MCF 10A (cell line): ENCODE measurements at regions not wholly inside any gene's neighbourhood (a gene's known extent, or its start where the extent isn't known, plus 50 kb on each side); places are given as distances from the start of the nearest gene placed in this dataset.

ENCODE experiments used
- BruUV-seq: library from RNA; stranded (reverse); fragments of 400-500 nt; replicated peaks from 2 replicates; lab custom pipeline; 2021; lab: Mats Ljungman, UMichigan
- CTCF ChIA-PET: fragments of 300-600 bp; sonication (Branson Sonifier 250); formaldehyde crosslinking; extraction: SDS; loops from one replicate; lab custom pipeline; 2021; ENCODE audit warnings: antibody characterized with exemption, inconsistent platforms; lab: Yijun Ruan, JAX
- POLR2A ChIA-PET: fragments of 300-600, 350-650 bp; sonication (Branson Sonifier 250); formaldehyde crosslinking; extraction: SDS; loops from one replicate; lab custom pipeline; 2020; ENCODE audit warnings: antibody characterized with exemption, inconsistent platforms; lab: Yijun Ruan, JAX
- DNase-seq: peaks from one replicate; pipeline ENCODE4 v3.0.0-alpha.2; 2018; ENCODE audit not compliant: unreplicated experiment
- H3K27ac Mint-ChIP-seq: one replicate; pipeline ENCODE4 v1.8.0; 2022; ENCODE audit warnings: mild to moderate bottlenecking, low read depth, mixed read lengths; ENCODE audit not compliant: unreplicated experiment
- H3K27me3 Mint-ChIP-seq: one replicate; pipeline ENCODE4 v1.8.0; 2022; ENCODE audit warnings: mixed read lengths; ENCODE audit not compliant: insufficient read depth, unreplicated experiment
- H3K36me3 Mint-ChIP-seq: one replicate; pipeline ENCODE4 v1.8.0; 2022; ENCODE audit warnings: mild to moderate bottlenecking, moderate library complexity, mixed read lengths; ENCODE audit not compliant: insufficient read depth, unreplicated experiment
- H3K4me1 Mint-ChIP-seq: one replicate; pipeline ENCODE4 v1.8.0; 2022; ENCODE audit warnings: mixed read lengths; ENCODE audit not compliant: insufficient read depth, unreplicated experiment
- H3K4me3 Mint-ChIP-seq: one replicate; pipeline ENCODE4 v1.8.0; 2022; ENCODE audit warnings: mild to moderate bottlenecking, moderate library complexity, mixed read lengths; ENCODE audit not compliant: unreplicated experiment
- H3K9me3 Mint-ChIP-seq: one replicate; pipeline ENCODE4 v1.8.0; 2022; ENCODE audit warnings: mixed read lengths; ENCODE audit not compliant: unreplicated experiment
- intact Hi-C: fragments of 100-400 bp; cut with micrococcal nuclease; formaldehyde crosslinking; loops from 2 replicates; pipeline ENCODE4 v1.14.1; 2022
- TF ChIP-seq, protein P1 (sequence below): fragments of 200-600 bp; IDR thresholded peaks from one replicate; pipeline ENCODE4 v1.8.0; 2022; ENCODE audit warnings: antibody characterized with exemption, mild to moderate bottlenecking; ENCODE audit not compliant: unreplicated experiment

DNA sequence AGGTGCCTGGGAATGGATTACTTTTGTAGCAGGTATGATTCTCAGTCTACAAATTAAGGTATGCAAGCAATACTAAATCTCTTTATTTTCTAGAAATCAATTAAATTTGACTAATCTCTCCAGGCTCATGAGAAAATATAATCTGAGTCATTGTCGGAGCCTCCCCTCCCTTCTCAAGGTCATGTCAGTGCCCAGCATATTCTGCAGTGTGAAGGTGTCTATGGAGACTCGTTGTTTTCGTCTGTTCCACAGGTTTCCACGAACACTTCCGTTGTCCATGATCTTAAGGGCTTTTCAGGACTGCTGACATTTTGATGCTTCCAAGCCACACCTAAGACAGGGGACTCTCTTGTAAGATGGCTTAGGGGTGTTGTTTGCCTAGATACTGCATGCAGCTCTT, 56.6 kb upstream of the SCOC start:
- intact Hi-C loops = no loop called here
- no peaks in the 10 kb centered on the region for H3K4me1 Mint-ChIP-seq
- no peak for DNase-seq
- no TSS peak for BruUV-seq
- POLR2A ChIA-PET = no interaction called here
- H3K9me3 Mint-ChIP-seq = no peaks in the 10 kb centered on the region
- no peak overlapping the region for H3K27ac Mint-ChIP-seq
- TF ChIP-seq, protein P1, sequence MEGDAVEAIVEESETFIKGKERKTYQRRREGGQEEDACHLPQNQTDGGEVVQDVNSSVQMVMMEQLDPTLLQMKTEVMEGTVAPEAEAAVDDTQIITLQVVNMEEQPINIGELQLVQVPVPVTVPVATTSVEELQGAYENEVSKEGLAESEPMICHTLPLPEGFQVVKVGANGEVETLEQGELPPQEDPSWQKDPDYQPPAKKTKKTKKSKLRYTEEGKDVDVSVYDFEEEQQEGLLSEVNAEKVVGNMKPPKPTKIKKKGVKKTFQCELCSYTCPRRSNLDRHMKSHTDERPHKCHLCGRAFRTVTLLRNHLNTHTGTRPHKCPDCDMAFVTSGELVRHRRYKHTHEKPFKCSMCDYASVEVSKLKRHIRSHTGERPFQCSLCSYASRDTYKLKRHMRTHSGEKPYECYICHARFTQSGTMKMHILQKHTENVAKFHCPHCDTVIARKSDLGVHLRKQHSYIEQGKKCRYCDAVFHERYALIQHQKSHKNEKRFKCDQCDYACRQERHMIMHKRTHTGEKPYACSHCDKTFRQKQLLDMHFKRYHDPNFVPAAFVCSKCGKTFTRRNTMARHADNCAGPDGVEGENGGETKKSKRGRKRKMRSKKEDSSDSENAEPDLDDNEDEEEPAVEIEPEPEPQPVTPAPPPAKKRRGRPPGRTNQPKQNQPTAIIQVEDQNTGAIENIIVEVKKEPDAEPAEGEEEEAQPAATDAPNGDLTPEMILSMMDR = no peak
- no peak overlapping the region for H3K4me3 Mint-ChIP-seq
- CTCF ChIA-PET = interaction anchor here (0.6 kb wide), 1 partner anchor 58 kb away, joined by 3 read pairs; no protein-coding TSS in a partner anchor
- H3K27me3 Mint-ChIP-seq = no peaks in the 10 kb centered on the region
- H3K36me3 Mint-ChIP-seq = no peaks in the 10 kb centered on the region

DNA sequence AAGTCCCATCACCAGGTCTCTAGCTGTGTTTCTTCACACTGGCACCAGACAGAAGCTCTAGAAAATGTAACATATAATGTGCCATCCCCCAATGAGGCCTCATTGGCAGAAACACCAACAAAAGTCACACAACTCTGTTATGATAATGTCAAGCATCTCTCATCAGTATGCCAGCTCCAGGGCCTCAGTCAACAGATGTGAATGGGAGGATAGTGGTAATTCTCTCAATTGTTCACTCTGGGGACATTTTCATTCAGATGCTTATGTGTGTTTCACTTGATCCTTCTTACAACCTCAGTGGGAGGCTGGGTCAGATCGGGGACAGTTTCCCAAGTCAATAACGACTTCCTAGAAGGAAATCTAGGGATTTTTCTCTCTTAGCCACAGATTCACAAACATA, 57.5 kb upstream of the SCOC start:
- POLR2A ChIA-PET = no interaction called here
- no peaks in the 10 kb centered on the region for H3K4me1 Mint-ChIP-seq
- no peak for DNase-seq
- no peak overlapping the region for H3K4me3 Mint-ChIP-seq
- no peak overlapping the region for H3K27ac Mint-ChIP-seq
- H3K27me3 Mint-ChIP-seq = no peaks in the 10 kb centered on the region
- no TSS peak for BruUV-seq
- no peaks in the 10 kb centered on the region for H3K9me3 Mint-ChIP-seq
- intact Hi-C loops = no loop called here
- TF ChIP-seq, protein P1 = no peak
- no peaks in the 10 kb centered on the region for H3K36me3 Mint-ChIP-seq
- CTCF ChIA-PET = interaction anchor here (0.6 to 2.5 kb wide), 5 partner anchors 11 to 659 kb away, joined by 3 to 19 read pairs (median 5); no protein-coding TSS in a partner anchor

DNA sequence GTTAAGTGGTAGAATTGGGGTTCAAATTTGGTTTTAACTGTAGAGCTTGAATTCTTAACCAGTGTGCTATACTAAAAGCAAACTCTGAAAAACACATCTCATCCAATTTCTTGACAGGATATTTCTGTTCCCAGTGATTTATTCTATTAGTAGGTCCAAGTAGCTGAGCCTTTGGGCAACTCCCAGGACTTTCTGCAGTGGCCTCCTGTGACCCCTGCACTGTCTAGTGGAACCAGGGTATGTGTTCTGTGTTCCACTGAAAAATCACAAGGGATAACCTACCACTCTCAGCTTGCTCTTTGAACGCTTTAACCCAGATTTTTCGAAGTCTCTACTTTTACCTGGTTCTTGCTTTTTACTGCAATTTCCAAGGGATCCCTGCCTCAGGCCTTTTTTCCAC, 58.0 kb upstream of the SCOC start:
- H3K4me1 Mint-ChIP-seq = peaks cover 5% of the 10 kb centered on the region
- DNase-seq = no peak
- ChIA-PET CTCF (interaction anchor here (0.6 to 2.5 kb wide), 6 partner anchors 12 to 712 kb away, joined by 3 to 19 read pairs (median 6); no protein-coding TSS in a partner anchor), POLR2A (no interaction called here)
- H3K36me3 Mint-ChIP-seq = no peaks in the 10 kb centered on the region
- no peaks in the 10 kb centered on the region for H3K9me3 Mint-ChIP-seq
- no peak overlapping the region for H3K4me3 Mint-ChIP-seq
- no TSS peak for BruUV-seq
- H3K27me3 Mint-ChIP-seq = no peaks in the 10 kb centered on the region
- intact Hi-C loops = no loop called here
- H3K27ac Mint-ChIP-seq = no peak overlapping the region
- TF ChIP-seq, protein P1 = no peak

DNA sequence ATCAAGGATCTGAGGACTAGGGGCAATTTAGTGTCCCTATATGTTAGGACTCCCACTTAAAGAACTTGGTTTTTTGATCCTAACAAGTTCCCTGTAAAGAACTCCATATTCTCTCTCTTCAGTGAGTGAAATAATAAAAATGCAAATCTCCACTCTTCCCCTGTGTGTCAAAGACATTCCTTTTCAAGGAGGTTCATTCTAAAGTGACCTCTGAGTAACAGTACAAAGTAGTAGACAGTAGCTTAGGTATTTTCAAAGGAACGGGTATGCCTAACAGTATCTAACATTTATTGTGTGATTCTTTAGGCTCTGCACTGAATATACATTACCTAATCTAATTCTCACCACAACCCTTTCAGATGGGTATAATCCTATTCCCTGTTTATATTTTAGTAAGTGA, 58.4 kb upstream of the SCOC start:
- H3K36me3 Mint-ChIP-seq = no peaks in the 10 kb centered on the region
- no peak for DNase-seq
- peaks cover 6% of the 10 kb centered on the region for H3K4me1 Mint-ChIP-seq
- ChIA-PET CTCF (interaction anchor here (0.9 to 2.5 kb wide), 5 partner anchors 12 to 712 kb away, joined by 4 to 19 read pairs (median 6); no protein-coding TSS in a partner anchor), POLR2A (interaction anchor here (0.6 kb wide), 2 partner anchors 10 to 577 kb away, joined by 3 read pairs; no protein-coding TSS in a partner anchor)
- intact Hi-C loops = no loop called here
- no peaks in the 10 kb centered on the region for H3K9me3 Mint-ChIP-seq
- TF ChIP-seq, protein P1 = no peak
- no TSS peak for BruUV-seq
- no peak overlapping the region for H3K27ac Mint-ChIP-seq
- H3K27me3 Mint-ChIP-seq = no peaks in the 10 kb centered on the region
- no peak overlapping the region for H3K4me3 Mint-ChIP-seq
